Trophoblast cell (in vitro differentiated cells and primary cell): ENCODE measurements at regions not wholly inside any gene's neighbourhood (a gene's known extent, or its start where the extent isn't known, plus 50 kb on each side); places are given as distances from the start of the nearest gene placed in this dataset.

Source experiments
- DNase-seq, 2 donors: peaks; one replicate each; pipeline ENCODE4 v3.0.0-alpha.2; 2016
- H2AFZ ChIP-seq: 2 replicates; pipeline ENCODE4 v1.6.1; 2013; ENCODE audit warnings: low read length, moderate library complexity, mild to moderate bottlenecking; ENCODE audit not compliant: insufficient read depth, poor library complexity
- H2AK5ac ChIP-seq: 2 replicates; pipeline ENCODE4 v1.6.1; 2013; ENCODE audit warnings: mild to moderate bottlenecking, low read length
- H2BK120ac ChIP-seq: 2 replicates; pipeline ENCODE4 v1.6.1; 2013; ENCODE audit warnings: low read length, mild to moderate bottlenecking, moderate library complexity; ENCODE audit not compliant: insufficient read depth, poor library complexity
- H2BK12ac ChIP-seq: 2 replicates; pipeline ENCODE4 v1.6.1; 2013; ENCODE audit warnings: mild to moderate bottlenecking, low read length, moderate library complexity
- H2BK5ac ChIP-seq: 2 replicates; pipeline ENCODE4 v1.6.1; 2013; ENCODE audit warnings: low read length, low read depth, moderate library complexity, mild to moderate bottlenecking; ENCODE audit not compliant: poor library complexity
- H3K14ac ChIP-seq: 2 replicates; pipeline ENCODE4 v1.6.1; 2013; ENCODE audit warnings: mild to moderate bottlenecking, low read length
- H3K18ac ChIP-seq: 2 replicates; pipeline ENCODE4 v1.6.1; 2013; ENCODE audit warnings: mild to moderate bottlenecking, low read length
- H3K23ac ChIP-seq: 2 replicates; pipeline ENCODE4 v1.6.1; 2013; ENCODE audit warnings: low read length
- H3K27ac ChIP-seq: 2 replicates; pipeline ENCODE4 v1.5.1; 2013; ENCODE audit warnings: low read depth, mild to moderate bottlenecking, inconsistent platforms, low read length, moderate library complexity
- H3K27me3 ChIP-seq: 2 replicates; pipeline ENCODE4 v1.6.1; 2013; ENCODE audit warnings: inconsistent platforms, mild to moderate bottlenecking, low read length, moderate library complexity; ENCODE audit not compliant: insufficient read depth
- H3K36me3 ChIP-seq, 2 experiments: 1 replicate in 1 of 2; 2 replicates in 1 of 2; pipeline ENCODE4 v1.6.1; 2013; ENCODE audit warnings: low read length in 2 of 2, mild to moderate bottlenecking in 2 of 2, moderate library complexity in 1 of 2; ENCODE audit not compliant: insufficient read depth in 2 of 2, control insufficient read depth in 1 of 2
- H3K4ac ChIP-seq: 2 replicates; pipeline ENCODE4 v1.6.1; 2013; ENCODE audit warnings: low read depth, mild to moderate bottlenecking, low read length, moderate library complexity
- H3K4me1 ChIP-seq, 2 experiments: 1 replicate in 1 of 2; 2 replicates in 1 of 2; pipeline ENCODE4 v1.6.1; 2013; ENCODE audit warnings: low read length in 2 of 2, mild to moderate bottlenecking in 2 of 2, moderate library complexity in 1 of 2; ENCODE audit not compliant: insufficient read depth in 2 of 2, control insufficient read depth in 1 of 2
- H3K4me2 ChIP-seq: 2 replicates; pipeline ENCODE4 v1.6.1; 2013; ENCODE audit warnings: inconsistent platforms, mild to moderate bottlenecking, low read length, moderate library complexity
- H3K4me3 ChIP-seq: 2 replicates; pipeline ENCODE4 v1.5.1; 2013; ENCODE audit warnings: mild to moderate bottlenecking, low read depth, low read length, inconsistent platforms
- H3K79me1 ChIP-seq: one replicate; pipeline ENCODE4 v1.6.1; 2013; ENCODE audit warnings: low read length
- H3K79me2 ChIP-seq: 2 replicates; pipeline ENCODE4 v1.6.1; 2013; ENCODE audit warnings: low read length, mild to moderate bottlenecking; ENCODE audit not compliant: control insufficient read depth, insufficient read depth, poor library complexity
- H3K9ac ChIP-seq: 2 replicates; pipeline ENCODE4 v1.6.1; 2013; ENCODE audit warnings: mild to moderate bottlenecking, low read length
- H3K9me3 ChIP-seq: 2 replicates; pipeline ENCODE4 v1.6.1; 2013; ENCODE audit warnings: low read depth, mild to moderate bottlenecking, control low read depth, inconsistent platforms, low read length; ENCODE audit not compliant: insufficient read depth
- H4K12ac ChIP-seq: 2 replicates; pipeline ENCODE4 v1.6.1; 2013; ENCODE audit warnings: low read depth, mild to moderate bottlenecking, low read length, moderate library complexity
- H4K8ac ChIP-seq: 2 replicates; pipeline ENCODE4 v1.6.1; 2013; ENCODE audit warnings: low read depth, mild to moderate bottlenecking, low read length, moderate library complexity
- H4K91ac ChIP-seq: one replicate; pipeline ENCODE4 v1.6.1; 2013; ENCODE audit warnings: low read depth, mild to moderate bottlenecking, low read length, moderate library complexity
- WGBS: extraction: QIAGEN DNeasy Blood & Tissue Kit; methylation state at CpG from one replicate; pipeline ENCODE4 v1.1.7; 2013; ENCODE audit warnings: missing lambda C conversion rate; ENCODE audit not compliant: insufficient read length, insufficient coverage; ENCODE audit errors: extremely low coverage; 5-methylcytosine and 5-hydroxymethylcytosine counted together

- Histone ChIP-seq H3K18ac (no peak overlapping the region), H3K4ac (no peak overlapping the region)
Measured at GRCh38 chr4:36772154-36772516, 472.4 kb upstream of the NWD2 start.

GRCh38 chr4:36773467-36773866 lies 471.1 kb upstream of the NWD2 start:
- no peak overlapping the region for H2AFZ ChIP-seq
- H3K18ac ChIP-seq = no peak overlapping the region
- H3K27me3 ChIP-seq = no peaks in the 10 kb centered on the region
- H3K9ac ChIP-seq = no peak overlapping the region
- no peak overlapping the region for H3K23ac ChIP-seq
- H2AK5ac ChIP-seq = no peak overlapping the region
- no peak overlapping the region for H3K14ac ChIP-seq
- no peaks in the 10 kb centered on the region for H3K9me3 ChIP-seq
- H3K36me3 ChIP-seq = no peaks in the 10 kb centered on the region
- DNase-seq = no peak
- H3K79me2 ChIP-seq = no peaks in the 10 kb centered on the region
- H3K4me1 ChIP-seq = no peaks in the 10 kb centered on the region
- no peak overlapping the region for H4K12ac ChIP-seq
- no peak overlapping the region for H2BK120ac ChIP-seq
- H3K79me1 ChIP-seq = no peaks in the 10 kb centered on the region
- H3K27ac ChIP-seq = no peak overlapping the region
- no peak overlapping the region for H2BK5ac ChIP-seq
- H3K4ac ChIP-seq = no peak overlapping the region
- no CpG with 5 or more reads among the region's 2 CpGs for WGBS
- no peak overlapping the region for H4K91ac ChIP-seq
- no peak overlapping the region for H3K4me2 ChIP-seq
- H4K8ac ChIP-seq = no peak overlapping the region
- H3K4me3 ChIP-seq = no peak overlapping the region
- H2BK12ac ChIP-seq = no peak overlapping the region

More at GRCh38 chr4:36772154-36772516, 472.4 kb upstream of the NWD2 start:
- Histone ChIP-seq H3K4me3 (no peak overlapping the region), H3K79me2 (no peaks in the 10 kb centered on the region), H2AFZ (no peak overlapping the region), H3K9ac (no peak overlapping the region), H4K91ac (no peak overlapping the region), H3K4me2 (no peak overlapping the region), H3K36me3 (no peaks in the 10 kb centered on the region), H4K8ac (no peak overlapping the region), H3K9me3 (no peaks in the 10 kb centered on the region), H3K79me1 (no peaks in the 10 kb centered on the region), H2BK5ac (no peak overlapping the region), H3K4me1 (no peaks in the 10 kb centered on the region), H3K23ac (no peak overlapping the region), H3K27ac (no peak overlapping the region), H2AK5ac (no peak overlapping the region), H2BK120ac (no peak overlapping the region), H2BK12ac (no peak overlapping the region), H4K12ac (no peak overlapping the region), H3K27me3 (no peaks in the 10 kb centered on the region), H3K14ac (no peak overlapping the region)
- no peak for DNase-seq

- no peak overlapping the region for H3K9ac ChIP-seq
- no peak overlapping the region for H3K4ac ChIP-seq
- H3K14ac ChIP-seq = no peak overlapping the region
- no peak overlapping the region for H3K4me2 ChIP-seq
- no peaks in the 10 kb centered on the region for H3K9me3 ChIP-seq
- no peak overlapping the region for H2AFZ ChIP-seq
- no peak overlapping the region for H2BK12ac ChIP-seq
- no peaks in the 10 kb centered on the region for H3K4me1 ChIP-seq
- H2BK120ac ChIP-seq = no peak overlapping the region
- H2BK5ac ChIP-seq = no peak overlapping the region
- H4K91ac ChIP-seq = no peak overlapping the region
- H3K79me2 ChIP-seq = no peaks in the 10 kb centered on the region
- no peaks in the 10 kb centered on the region for H3K27me3 ChIP-seq
- no peak overlapping the region for H3K23ac ChIP-seq
- DNase-seq = no peak
- H3K4me3 ChIP-seq = no peak overlapping the region
- no peak overlapping the region for H3K18ac ChIP-seq
- H3K27ac ChIP-seq = no peak overlapping the region
- no peaks in the 10 kb centered on the region for H3K36me3 ChIP-seq
- H3K79me1 ChIP-seq = no peaks in the 10 kb centered on the region
- H4K12ac ChIP-seq = no peak overlapping the region
- H4K8ac ChIP-seq = no peak overlapping the region
- no peak overlapping the region for H2AK5ac ChIP-seq
Measured at GRCh38 chr4:36775544-36775943, 469.0 kb upstream of the NWD2 start.

- Histone ChIP-seq H3K9ac (no peak overlapping the region), H2BK5ac (no peak overlapping the region), H2BK120ac (no peak overlapping the region), H3K14ac (no peak overlapping the region), H3K4me1 (no peaks in the 10 kb centered on the region), H3K27ac (no peak overlapping the region), H3K4me3 (no peak overlapping the region), H3K9me3 (no peaks in the 10 kb centered on the region), H3K4me2 (no peak overlapping the region), H3K4ac (no peak overlapping the region), H3K18ac (no peak overlapping the region), H2AFZ (no peak overlapping the region), H4K91ac (no peak overlapping the region), H2BK12ac (no peak overlapping the region), H3K36me3 (no peaks in the 10 kb centered on the region), H3K23ac (no peak overlapping the region), H4K8ac (no peak overlapping the region), H2AK5ac (no peak overlapping the region), H3K79me2 (no peaks in the 10 kb centered on the region), H3K27me3 (no peaks in the 10 kb centered on the region), H3K79me1 (no peaks in the 10 kb centered on the region), H4K12ac (no peak overlapping the region)
- DNase-seq = no peak
- no CpG with 5 or more reads among the region's 1 CpG for WGBS
Measured at GRCh38 chr4:36779601-36780000, 464.9 kb upstream of the NWD2 start.

- no peak overlapping the region for H3K4me2 ChIP-seq
- no CpG with 5 or more reads among the region's 3 CpGs for WGBS
- H3K4me1 ChIP-seq = no peaks in the 10 kb centered on the region
Measured at GRCh38 chr4:36785973-36786372, 458.6 kb upstream of the NWD2 start.

More at GRCh38 chr4:36785973-36786372, 458.6 kb upstream of the NWD2 start:
- H3K9ac ChIP-seq = no peak overlapping the region
- no peaks in the 10 kb centered on the region for H3K79me1 ChIP-seq
- H2AFZ ChIP-seq = no peak overlapping the region
- H2BK120ac ChIP-seq = no peak overlapping the region
- H3K27ac ChIP-seq = no peak overlapping the region
- no peak overlapping the region for H4K8ac ChIP-seq
- no peak overlapping the region for H2BK12ac ChIP-seq
- no peak overlapping the region for H3K14ac ChIP-seq
- H3K4ac ChIP-seq = no peak overlapping the region
- no peak overlapping the region for H4K12ac ChIP-seq
- H2AK5ac ChIP-seq = no peak overlapping the region
- no peak overlapping the region for H2BK5ac ChIP-seq
- H3K23ac ChIP-seq = no peak overlapping the region
- DNase-seq = no peak
- no peaks in the 10 kb centered on the region for H3K9me3 ChIP-seq
- H3K4me3 ChIP-seq = no peak overlapping the region
- H3K79me2 ChIP-seq = no peaks in the 10 kb centered on the region
- H3K27me3 ChIP-seq = no peaks in the 10 kb centered on the region
- no peaks in the 10 kb centered on the region for H3K36me3 ChIP-seq
- no peak overlapping the region for H3K18ac ChIP-seq
- H4K91ac ChIP-seq = no peak overlapping the region
